Right lung (tissue), 2 donors: ENCODE measurements at regions not wholly inside any gene's neighbourhood (a gene's known extent, or its start where the extent isn't known, plus 50 kb on each side); places are given as distances from the start of the nearest gene placed in this dataset.
"Not testable (repeated sequence)": the region's sequence is repeated elsewhere in the genome, so short reads cannot be mapped to it uniquely, and the experiment has no call there.

Source experiments
- DNase-seq, 2 donors: peaks; one replicate each; pipeline ENCODE4 v3.0.0-alpha.2; 2013

DNA sequence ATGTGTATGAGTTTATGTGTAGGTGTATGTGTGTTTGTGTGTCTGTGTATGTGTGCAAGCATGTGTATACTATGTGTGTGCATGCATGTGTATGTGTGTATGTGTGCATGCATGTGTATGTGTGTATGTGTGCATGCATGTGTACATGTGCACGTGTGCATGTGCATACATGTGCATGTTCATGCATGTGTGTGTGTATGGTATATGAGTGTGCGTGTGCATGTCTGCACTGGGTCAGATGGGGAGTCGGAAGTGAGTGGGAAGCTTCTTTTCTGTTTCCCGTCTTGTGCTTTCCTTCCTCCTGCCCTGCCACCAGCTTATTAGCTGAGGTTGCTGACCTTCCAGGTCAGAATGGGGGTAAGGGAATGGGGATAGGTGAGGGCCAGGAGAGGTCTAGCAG, 174.7 kb downstream of the MAP2K4 start:
- DNase-seq = no peak

DNA sequence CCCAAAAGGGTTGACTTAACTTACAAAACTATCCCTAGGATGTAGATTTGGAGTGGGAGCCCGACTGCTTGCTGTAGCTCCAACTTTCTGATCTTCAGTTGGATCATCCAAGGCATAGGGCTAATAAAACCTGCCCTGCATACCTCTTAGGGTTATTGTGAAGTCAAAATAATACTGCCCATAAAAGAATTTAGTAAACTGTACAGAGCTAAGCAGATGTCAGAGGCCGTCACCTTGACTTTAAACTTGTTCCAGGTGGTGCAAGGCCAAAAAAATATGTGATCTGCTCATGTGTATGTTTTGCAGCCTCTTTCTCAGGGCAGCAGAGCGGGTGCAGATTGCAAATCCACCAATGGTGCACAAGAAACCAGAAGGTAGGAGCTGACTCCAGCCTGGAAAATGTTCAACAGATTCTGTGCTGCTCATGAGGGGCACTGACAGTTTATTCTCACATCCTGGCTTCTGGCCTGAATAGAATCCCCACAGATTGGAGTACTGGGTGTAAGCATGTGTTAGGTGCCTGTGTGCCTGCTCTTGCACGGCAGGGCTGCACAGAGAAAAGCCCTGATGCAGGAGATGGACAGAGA, 180.7 kb downstream of the MAP2K4 start:
- no peak for DNase-seq

DNA sequence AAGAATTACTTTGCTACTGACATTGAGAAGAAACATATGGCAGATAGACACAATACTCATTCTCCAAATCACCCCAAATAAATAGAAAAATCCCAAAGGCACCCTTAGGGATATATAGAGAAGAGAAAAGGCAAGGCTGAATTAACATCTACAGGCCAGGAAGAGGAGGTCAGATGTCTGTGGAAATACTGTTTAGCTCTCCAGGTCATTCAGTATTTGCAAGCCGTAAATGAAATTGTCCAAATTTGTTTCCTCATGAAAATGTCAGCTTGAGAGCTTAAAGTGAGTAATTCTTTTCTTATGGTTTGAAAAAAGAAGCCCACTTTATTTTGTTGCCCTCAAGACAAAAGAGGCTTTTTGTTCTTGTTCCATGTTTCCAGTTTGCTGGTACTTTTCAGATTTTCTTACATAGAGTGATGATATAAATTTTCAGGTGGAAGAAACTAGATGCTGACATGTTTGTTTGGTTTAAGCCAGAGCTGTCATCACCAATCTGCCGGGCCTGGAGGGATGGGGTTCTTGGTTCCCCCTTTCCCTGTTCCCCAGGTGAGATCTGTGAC, 189.0 kb downstream of the MAP2K4 start:
- DNase-seq = no peak

DNA sequence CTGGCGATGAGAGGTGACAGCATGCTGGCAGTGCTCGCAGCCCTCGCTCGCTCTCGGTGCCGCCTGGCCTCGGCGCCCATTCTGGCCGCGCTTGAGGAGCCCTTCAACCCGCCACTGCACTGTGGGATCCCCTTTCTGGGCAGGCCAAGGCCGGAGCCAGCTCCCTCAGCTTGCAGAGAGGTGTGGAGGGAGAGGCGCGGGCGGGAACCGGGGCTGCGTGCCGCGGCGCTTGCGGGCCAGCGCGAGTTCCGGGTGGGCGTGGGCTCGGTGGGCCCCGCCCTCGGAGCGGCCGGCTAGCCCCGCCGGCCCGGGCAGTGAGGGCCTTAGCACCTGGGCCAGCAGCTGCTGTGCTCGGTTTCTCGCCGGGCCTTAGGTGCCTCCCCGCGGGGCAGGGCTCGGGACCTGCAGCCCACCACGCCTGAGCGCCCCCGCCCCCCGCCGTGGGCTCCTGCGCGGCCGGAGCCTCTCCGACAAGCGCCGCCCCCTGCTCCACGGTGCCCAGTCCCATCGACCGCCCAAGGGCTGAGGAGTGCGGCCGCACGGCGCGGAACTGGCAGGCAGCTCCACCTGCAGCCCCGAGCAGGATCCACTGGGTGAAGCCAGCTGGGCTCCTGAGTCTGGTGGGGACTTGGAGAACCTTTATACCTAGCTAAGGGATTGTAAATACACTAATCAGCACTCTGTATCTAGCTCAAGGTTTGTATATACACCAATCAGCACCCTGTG, 200.2 kb downstream of the MAP2K4 start:
- not testable (repeated sequence) for DNase-seq

DNA sequence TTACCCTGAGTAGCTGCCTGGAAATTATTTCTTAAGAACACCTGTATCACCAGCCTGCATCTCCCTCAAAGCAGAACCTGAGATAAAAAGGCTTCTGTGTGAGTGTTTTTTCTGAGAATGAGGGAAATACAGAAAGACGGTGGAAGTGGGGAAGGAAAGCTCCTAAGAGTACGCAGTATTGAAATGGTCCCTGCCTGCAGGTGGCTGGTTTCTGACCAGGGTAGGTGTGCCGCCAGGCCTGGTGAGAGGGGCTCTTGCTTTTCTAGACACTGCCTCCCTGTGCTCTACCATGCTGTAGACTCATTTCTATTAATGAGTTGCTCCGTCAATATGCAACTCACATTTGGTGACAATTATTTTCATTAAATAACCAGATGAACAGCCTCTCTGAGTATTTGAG, 201.7 kb downstream of the MAP2K4 start:
- no peak for DNase-seq

DNA sequence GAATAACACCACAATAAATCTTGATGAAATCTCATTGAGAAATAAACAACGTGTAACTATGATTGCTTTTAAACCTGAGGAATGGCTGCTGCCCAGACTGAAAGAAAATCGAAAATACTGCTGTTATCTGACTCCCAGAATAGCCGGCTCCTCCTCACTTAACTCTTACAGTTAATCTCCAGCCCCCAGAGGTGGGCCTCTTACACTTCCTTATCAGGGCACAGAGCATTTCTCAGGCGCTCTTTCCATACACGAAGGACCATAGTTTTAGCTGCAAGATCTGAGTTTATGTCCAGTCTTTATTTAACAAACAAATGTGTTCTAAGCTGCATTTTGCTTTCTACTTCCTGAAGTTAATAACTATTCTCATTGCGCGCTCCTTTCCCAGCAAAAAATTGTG, 206.9 kb downstream of the MAP2K4 start:
- DNase-seq = no peak

DNA sequence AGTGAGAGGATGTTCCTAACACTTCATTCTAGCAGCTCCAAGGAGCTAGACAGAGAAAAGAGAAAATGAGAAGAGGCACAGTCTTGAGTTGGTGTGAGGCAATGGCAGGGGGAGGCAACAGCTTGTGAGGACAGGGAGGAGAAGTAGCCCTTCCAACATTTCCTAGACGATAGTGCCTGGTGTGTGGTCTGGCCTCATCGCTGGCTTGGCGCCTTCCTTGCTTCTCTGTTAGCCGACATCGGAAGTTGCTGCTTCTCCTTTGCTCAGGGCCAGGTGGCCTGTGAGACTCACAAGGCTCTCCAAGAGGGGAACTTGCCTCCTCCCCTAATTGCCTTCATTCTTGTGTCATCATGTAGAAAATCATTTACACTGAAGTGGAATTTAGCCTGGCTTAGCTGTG, 208.7 kb downstream of the MAP2K4 start:
- DNase-seq = peak in 1 of 2 donors; percentile 17

DNA sequence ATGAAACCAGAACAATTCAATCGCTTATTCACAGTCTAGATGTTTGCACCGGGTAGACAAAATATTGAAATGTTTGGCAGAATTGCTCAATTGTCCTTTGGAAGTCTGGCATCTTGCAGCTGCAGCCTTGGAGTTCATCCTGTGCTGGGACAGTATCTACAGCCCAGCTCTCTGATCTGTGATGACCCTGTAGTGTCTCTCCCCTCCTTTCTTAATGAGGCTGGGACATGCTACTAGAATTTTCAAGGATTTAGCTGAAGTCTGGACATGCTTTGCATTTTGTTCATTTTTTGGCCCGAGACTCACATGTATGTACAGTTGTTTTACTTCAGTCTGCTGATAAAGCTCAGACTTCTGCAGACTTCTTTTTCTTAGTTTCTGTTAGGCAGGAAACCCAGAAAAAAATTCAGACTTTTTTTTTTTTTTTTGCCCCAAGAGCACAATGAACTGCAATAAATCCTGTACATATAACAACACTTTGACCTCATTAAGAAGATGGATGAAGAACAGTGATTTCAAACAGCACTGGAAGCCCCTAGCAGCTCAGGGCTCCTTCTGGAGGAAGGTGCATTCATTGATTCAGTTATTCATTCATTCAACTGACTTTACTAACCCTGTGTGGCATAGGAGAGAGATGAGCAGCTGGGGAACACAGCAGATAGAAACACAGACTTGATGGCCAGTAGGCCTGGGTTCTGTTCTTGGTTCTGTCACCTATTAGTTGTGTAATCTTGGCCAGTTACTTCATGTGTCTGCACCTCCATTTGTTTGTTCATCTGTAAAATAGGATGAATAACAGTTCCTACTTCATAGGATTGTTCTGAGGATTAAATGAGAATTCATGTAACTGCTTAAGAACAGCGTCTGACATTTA, 210.0 kb downstream of the MAP2K4 start:
- DNase-seq = peak; percentile 37 to 50

DNA sequence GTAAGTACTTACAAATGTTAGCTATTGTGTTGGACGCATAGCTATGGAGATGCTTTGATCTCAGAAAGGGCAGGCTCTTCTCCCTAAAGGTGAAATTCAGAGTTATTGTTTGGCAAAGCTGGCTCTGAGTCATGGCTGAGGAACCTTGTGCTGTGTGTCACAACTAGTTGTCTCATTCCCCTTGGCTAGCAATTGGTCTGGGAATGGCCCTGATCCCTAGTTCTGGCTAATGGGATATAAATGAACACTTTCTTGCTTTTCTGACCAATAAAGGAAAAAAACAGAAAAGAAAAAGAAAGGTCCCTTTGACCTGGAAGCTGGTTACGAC, 210.6 kb downstream of the MAP2K4 start:
- DNase-seq = no peak

DNA sequence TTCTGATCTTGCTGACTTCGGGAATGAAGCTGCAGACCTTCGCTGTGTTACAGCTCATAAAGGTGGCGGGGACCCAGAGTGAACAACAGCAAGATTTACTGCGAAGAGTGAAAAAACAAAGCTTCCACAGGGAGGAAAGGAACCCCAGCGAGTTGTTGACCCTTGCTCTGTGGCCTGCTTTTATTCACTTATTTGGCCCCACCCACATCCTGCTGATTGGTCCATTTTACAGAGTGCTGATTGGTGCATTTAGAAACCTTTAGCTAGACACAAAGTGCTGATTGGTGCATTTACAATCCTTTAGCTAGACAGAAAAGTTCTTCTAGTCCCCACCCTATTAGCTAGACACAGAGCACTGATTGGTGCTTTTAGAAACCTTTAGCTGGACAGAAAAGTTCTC, 218.3 kb downstream of the MAP2K4 start:
- DNase-seq = not testable (repeated sequence)

DNA sequence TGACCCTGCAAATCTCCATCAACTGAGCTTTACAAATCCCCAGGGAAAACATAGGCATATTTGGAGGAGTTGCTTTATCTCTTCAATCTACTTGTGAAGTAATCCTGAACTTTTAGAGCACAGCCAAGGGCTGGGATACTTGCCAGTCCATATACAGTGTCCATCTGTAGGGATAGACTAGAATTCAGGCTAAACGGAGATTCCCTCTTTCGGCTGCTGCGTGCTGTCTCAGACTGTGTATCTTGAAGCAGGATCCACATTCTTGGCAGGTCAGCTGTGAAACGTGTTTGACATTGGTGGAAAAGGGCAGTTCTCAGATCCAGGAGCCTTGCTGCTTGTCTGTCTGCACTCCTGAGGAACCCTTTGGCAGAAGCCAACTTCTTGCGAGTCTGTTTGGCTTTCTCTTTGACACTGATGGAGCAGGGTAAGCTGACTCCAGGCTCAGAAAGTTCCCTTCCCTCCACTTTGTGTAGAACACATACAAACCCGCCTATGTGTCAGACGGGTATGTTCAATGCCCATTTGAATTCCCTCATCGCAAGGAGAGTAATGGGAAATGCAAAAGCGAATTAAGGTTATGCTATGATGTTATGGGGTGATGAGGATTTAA, 221.8 kb downstream of the MAP2K4 start:
- DNase-seq = no peak

DNA sequence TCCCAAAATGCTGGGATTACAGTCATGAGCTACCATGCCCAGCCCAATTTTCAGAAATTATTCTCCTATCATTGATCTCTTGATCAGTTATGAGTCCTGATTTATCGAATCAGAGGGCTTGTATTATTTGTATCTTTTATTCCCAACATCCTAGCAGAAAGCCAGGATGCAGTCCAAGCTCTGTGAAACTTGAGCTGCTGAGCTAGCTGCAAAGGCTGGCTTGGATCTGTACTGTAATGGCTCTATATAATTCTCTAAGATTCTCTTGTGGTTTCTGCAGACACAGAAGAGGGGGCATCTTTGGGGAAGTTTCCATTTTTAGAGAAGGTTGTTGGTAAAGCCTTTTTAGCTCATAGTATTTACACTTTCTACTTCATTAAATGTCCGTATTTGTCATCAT, 227.1 kb downstream of the MAP2K4 start:
- no peak for DNase-seq

DNA sequence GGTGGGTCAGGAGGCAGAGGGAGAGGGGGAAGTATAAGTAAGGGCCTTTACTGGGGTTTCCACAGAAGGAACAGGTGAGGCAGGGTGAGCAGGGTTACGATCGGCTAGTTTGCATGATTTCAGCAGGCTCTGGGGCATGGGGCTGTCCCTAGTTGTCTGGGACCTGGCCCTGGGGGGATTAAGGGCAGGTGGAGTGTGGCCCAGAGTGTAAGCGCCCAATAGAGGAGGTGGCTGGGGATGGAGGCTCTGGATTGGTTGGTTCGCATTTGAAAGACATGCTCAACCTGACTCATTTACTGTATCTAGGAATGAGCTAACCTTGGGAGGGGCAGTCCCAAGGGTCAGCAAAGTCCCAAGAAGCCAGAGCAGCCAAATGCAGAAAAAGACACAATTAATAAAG, 230.3 kb downstream of the MAP2K4 start:
- DNase-seq = no peak

DNA sequence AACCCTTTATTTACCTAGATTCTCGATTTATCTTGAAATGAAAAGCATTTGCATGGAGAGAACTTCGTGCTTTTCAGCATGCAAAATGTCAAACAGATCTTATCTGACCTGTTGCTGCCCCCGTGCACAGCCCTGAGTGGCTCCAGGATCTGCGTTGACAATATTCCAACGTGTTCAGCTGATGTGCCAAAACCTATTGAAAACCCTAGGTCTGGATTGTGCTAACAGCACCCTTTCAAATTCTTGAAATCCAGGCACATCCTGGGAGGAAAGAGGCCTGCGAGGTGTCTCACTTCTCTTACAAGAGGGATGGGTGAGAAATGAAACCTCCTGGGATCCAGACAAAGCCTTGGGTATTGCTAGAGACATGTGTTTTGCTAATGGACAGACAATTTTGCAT, 231.8 kb downstream of the MAP2K4 start:
- no peak for DNase-seq

DNA sequence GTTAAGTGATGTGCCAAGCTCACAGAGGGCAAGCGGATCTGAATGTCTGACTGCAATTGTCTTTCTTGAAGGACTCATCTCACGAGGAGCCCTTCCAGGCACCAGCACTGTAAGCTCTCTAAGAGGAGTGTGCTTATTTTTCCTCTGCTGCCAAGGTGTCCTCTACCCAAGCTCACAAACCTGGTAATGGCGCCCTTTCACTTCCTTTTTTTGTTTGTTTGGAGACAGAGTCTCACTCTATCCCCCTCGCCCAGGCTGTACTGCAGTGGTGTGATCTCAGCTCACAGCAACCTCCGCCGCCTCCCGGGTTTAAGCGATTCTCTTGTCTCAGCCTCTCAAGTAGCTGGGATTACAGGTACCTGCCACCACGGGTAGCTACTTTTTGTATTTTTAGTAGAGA, 233.8 kb downstream of the MAP2K4 start:
- no peak for DNase-seq

DNA sequence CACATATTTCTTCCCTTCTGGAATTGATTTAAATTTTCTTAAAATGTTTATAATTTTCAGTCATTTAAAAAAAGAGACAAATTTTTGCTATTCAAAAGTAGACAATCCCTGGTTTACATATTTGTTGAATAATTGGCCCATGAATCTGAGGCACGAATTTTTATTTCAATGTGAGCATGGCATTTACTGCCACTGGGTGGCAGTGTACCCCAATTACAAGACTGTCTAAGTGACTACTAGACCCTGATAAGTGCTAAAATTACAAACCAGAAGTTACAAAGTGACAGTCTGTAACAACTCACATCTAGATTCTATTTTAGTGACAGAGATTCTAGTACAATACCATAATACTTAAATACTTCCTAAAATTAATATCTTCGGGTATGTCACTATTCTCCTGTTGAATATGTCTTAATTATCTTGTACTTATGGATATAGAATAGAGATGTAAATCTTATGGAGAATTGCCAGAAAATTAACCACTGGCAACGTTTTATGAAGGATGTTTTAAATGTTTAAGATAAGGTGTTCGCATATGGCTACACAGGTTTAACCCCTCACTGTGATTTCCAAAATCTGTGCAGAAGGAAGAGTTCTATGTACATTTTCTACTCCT, 235.8 kb downstream of the MAP2K4 start:
- peak; percentile 42 to 57 for DNase-seq

DNA sequence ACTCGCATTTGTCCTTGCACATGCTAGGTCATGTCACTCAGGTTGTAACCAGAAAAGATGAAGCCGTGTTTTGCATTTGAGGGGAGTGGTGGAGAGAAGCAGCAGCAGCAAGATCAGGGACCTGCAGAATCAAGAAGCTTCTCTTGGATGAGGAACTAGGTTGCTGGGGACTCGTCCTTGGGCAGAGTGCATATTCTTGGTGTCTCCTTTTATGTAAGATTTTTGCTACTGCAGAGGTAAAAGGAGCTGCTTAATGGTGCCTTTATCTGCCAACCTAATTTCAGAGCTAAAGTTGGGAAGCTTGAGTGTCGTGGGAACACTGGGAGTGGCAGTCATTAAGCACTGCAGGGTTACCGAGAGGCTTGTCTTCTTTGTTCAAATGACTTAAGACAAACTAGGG, 236.5 kb downstream of the MAP2K4 start:
- no peak for DNase-seq

DNA sequence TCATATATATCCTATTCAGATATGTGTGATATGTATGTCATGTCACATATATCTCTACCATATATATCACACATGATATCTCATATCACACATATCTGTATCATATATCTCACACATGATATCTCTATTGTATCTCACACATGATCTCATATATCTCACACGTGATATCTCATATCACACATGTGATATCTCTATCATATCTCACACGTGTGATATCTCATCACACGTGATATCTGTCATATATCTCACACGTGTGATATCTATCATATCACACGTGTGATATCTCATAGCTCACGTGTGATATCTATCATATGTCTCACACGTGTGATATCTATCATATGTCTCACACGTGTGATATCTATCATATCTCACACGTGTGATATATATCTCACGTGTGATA, 240.7 kb downstream of the MAP2K4 start:
- no peak for DNase-seq

DNA sequence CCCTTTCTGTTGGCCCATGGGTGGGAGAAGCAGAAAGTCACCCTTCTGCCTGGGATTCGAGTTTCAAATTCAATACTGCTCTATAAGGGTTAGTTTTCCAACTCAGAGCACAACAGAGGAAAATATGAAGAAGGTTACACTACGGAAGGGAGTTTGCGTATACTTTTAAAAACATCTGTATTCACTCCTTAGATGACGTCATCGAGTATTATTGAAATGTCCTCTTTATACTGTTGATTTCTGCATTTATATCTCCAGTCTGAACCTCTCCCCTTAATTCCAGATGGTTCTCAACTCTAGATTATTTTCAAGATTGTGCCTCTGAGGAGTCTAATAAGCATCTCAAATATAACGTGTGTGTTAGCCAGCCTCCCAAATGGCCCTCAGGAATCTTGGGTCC, 249.1 kb downstream of the MAP2K4 start:
- DNase-seq = no peak

DNA sequence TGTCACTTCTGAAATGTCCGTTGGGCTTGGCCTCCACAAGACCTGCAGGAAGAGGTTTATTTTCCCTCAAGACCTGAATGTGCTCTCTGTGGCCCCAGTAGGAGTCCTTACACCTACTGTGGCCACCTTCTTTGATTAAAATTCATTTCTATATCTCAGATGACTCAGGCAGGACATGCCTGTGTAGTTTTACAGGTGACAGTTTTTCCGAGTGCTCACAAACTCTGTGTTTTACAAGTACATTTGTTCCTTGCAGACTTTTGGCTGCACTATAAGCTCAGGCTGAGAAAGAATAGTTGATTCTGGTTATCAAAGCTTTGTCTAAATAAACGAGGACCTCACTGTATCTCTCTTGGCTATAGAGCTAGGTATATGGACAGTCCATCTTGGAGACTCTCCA, 257.1 kb downstream of the MAP2K4 start:
- no peak for DNase-seq

DNA sequence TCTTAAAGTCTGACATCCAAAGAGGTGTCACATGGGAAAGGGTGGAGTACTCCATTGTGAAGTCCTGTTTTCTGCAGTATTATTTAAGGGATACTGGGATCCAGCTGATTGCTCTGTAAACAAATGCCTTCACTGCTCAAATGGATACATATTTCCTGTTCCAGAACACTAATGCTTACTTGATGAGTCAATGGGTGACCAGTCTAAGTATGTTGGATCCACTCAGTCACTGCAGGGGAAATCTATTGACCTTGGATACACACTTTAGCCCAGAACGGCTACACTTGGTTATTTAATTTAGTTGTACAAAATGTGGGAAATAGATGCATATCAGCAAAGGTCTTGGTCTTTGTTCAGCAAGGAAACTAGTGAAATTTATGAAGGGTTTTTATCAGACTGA, 261.4 kb downstream of the MAP2K4 start:
- no peak for DNase-seq

DNA sequence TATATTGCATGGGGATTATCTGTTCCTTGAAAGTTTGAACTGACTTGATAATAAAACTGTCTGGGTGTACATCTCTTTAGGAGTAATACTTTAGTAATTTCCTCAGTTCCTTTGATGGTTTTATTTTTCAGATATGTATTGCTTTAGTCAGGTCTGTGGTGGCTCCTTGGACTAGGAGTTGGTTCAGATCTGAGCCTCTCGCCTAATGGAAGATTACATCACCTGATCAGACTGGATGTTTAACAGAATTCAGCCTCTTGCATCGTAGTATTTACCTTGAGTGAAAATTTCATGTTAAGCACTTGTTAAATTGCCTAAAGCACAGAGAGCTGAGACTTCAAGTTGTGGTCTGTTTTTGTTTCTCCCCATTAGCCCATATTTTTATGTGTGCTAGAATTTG, 267.3 kb downstream of the MAP2K4 start:
- DNase-seq = no peak
